Neural cell (in vitro differentiated cells): ENCODE measurements at regions not wholly inside any gene's neighbourhood (a gene's known extent, or its start where the extent isn't known, plus 50 kb on each side); places are given as distances from the start of the nearest gene placed in this dataset.

Experiments used
- H2AFZ ChIP-seq: fragments of 200-600, 300-800 bp; sonication (generic), shearing (Covaris generic); 2 replicates; pipeline ENCODE4 v1.6.0; 2014; ENCODE audit warnings: low read depth, mild to moderate bottlenecking, antibody characterized with exemption, low read length, moderate library complexity
- H3F3A ChIP-seq: fragments of 200-600 bp; shearing (Covaris generic); 2 replicates; pipeline ENCODE4 v1.6.1; 2016; ENCODE audit warnings: mild to moderate bottlenecking, moderate library complexity, mixed read lengths, antibody characterized with exemption, low read length; ENCODE audit not compliant: insufficient read depth, poor library complexity, severe bottlenecking
- H3K27ac ChIP-seq: fragments of 200-600, 300-800 bp; sonication (generic), shearing (Covaris generic); 2 replicates; pipeline ENCODE4 v1.5.1; 2014; ENCODE audit warnings: mild to moderate bottlenecking, low read length, moderate library complexity
- H3K27me3 ChIP-seq: fragments of 300-800, 200-600 bp; sonication (generic), shearing (Covaris generic); 2 replicates; pipeline ENCODE4 v1.6.0; 2014; ENCODE audit warnings: mild to moderate bottlenecking, low read depth, low read length, moderate library complexity; ENCODE audit not compliant: insufficient read depth
- H3K36me3 ChIP-seq: fragments of 300-800, 200-600 bp; sonication (generic), shearing (Covaris generic); 2 replicates; pipeline ENCODE4 v1.5.1; 2014; ENCODE audit warnings: mild to moderate bottlenecking, antibody characterized with exemption, low read length, moderate library complexity; ENCODE audit not compliant: insufficient read depth
- H3K4me2 ChIP-seq: fragments of 300-800, 200-600 bp; sonication (generic), shearing (Covaris generic); 2 replicates; pipeline ENCODE4 v1.6.0; 2014; ENCODE audit warnings: mild to moderate bottlenecking, low read length
- H3K4me3 ChIP-seq: fragments of 300-800, 200-600 bp; sonication (generic), shearing (Covaris generic); 2 replicates; pipeline ENCODE4 v1.5.1; 2014; ENCODE audit warnings: mild to moderate bottlenecking, low read length, moderate library complexity
- H3K79me2 ChIP-seq: fragments of 200-600 bp; shearing (Covaris generic); replicated peaks from 2 replicates; pipeline ENCODE4 v1.6.0; 2014; ENCODE audit warnings: mild to moderate bottlenecking, low read length, moderate library complexity; ENCODE audit not compliant: insufficient read depth
- H3K9ac ChIP-seq: fragments of 300-800, 200-600 bp; sonication (generic), shearing (Covaris generic); 2 replicates; pipeline ENCODE4 v1.6.1; 2016; ENCODE audit warnings: mild to moderate bottlenecking, low read length, mixed read lengths
- H3K9me2 ChIP-seq: fragments of 200-600 bp; shearing (Covaris generic); 2 replicates; pipeline ENCODE4 v1.6.1; 2016; ENCODE audit warnings: mild to moderate bottlenecking, low read length, mixed read lengths; ENCODE audit not compliant: insufficient read depth
- H3K9me3 ChIP-seq: fragments of 200-600, 300-800 bp; sonication (generic), shearing (Covaris generic); 2 replicates; pipeline ENCODE4 v1.6.1; 2016; ENCODE audit warnings: mild to moderate bottlenecking, mixed run types, low read length, moderate library complexity, mixed read lengths
- H4K20me1 ChIP-seq: fragments of 200-600 bp; shearing (Covaris generic); 2 replicates; pipeline ENCODE4 v1.6.1; 2016; ENCODE audit warnings: mild to moderate bottlenecking, mixed run types; ENCODE audit not compliant: insufficient read depth
- EP300 ChIP-seq: fragments of 450-650 bp; conservative IDR thresholded peaks from 2 replicates; pipeline ENCODE4 v1.6.1; 2014; ENCODE audit warnings: antibody characterized with exemption, mild to moderate bottlenecking, moderate library complexity; ENCODE audit not compliant: poor library complexity, severe bottlenecking
- EZH2 ChIP-seq: fragments of 200-600, 300-800 bp; shearing (Covaris generic), sonication (generic); IDR thresholded peaks from 2 replicates; pipeline ENCODE4 v1.6.1; 2014; ENCODE audit warnings: antibody characterized with exemption, low read length, borderline replicate concordance, mild to moderate bottlenecking; ENCODE audit not compliant: insufficient read depth, poor library complexity, severe bottlenecking
- MXI1 ChIP-seq: fragments of 450-650 bp; conservative IDR thresholded peaks from 2 replicates; pipeline ENCODE4 v1.6.1; 2014; ENCODE audit warnings: antibody characterized with exemption, mild to moderate bottlenecking; ENCODE audit not compliant: poor library complexity, severe bottlenecking
- POLR2AphosphoS5 ChIP-seq: IDR thresholded peaks from 2 replicates; pipeline ENCODE4 v1.6.1; 2012
- RAD21 ChIP-seq: fragments of 450-650 bp; conservative IDR thresholded peaks from 2 replicates; pipeline ENCODE4 v1.6.1; 2014; ENCODE audit warnings: antibody characterized with exemption, mild to moderate bottlenecking, moderate library complexity
- SMC3 ChIP-seq: fragments of 450-650 bp; conservative IDR thresholded peaks from 2 replicates; pipeline ENCODE4 v1.6.1; 2014; ENCODE audit warnings: antibody characterized with exemption, mild to moderate bottlenecking, moderate library complexity; ENCODE audit not compliant: poor library complexity
- TAF1 ChIP-seq: IDR thresholded peaks from 2 replicates; pipeline ENCODE4 v1.6.1; 2012; ENCODE audit warnings: low read depth
- TF ChIP-seq, protein P1 (sequence below): fragments of 450-650 bp; IDR thresholded peaks from 2 replicates; pipeline ENCODE4 v1.5.1; 2014; ENCODE audit warnings: antibody characterized with exemption, mild to moderate bottlenecking, moderate library complexity; ENCODE audit not compliant: poor library complexity, severe bottlenecking
- TF ChIP-seq, protein P2 (sequence below): IDR thresholded peaks from 2 replicates; pipeline ENCODE4 v1.6.1; 2012; ENCODE audit warnings: borderline replicate concordance

- Histone ChIP-seq H3K9me3 (no peaks in the 10 kb centered on the region), H3K27me3 (no peaks in the 10 kb centered on the region), H3K79me2 (no peaks in the 10 kb centered on the region), H3K36me3 (no peaks in the 10 kb centered on the region), H3K9me2 (no peaks in the 10 kb centered on the region), H3F3A (no peaks in the 10 kb centered on the region), H3K4me3 (no peak overlapping the region), H3K9ac (no peak overlapping the region), H2AFZ (no peak overlapping the region), H4K20me1 (no peaks in the 10 kb centered on the region), H3K27ac (no peak overlapping the region), H3K4me2 (no peak overlapping the region)
- TF ChIP-seq POLR2AphosphoS5, result no peak
- TF ChIP-seq, protein P1, sequence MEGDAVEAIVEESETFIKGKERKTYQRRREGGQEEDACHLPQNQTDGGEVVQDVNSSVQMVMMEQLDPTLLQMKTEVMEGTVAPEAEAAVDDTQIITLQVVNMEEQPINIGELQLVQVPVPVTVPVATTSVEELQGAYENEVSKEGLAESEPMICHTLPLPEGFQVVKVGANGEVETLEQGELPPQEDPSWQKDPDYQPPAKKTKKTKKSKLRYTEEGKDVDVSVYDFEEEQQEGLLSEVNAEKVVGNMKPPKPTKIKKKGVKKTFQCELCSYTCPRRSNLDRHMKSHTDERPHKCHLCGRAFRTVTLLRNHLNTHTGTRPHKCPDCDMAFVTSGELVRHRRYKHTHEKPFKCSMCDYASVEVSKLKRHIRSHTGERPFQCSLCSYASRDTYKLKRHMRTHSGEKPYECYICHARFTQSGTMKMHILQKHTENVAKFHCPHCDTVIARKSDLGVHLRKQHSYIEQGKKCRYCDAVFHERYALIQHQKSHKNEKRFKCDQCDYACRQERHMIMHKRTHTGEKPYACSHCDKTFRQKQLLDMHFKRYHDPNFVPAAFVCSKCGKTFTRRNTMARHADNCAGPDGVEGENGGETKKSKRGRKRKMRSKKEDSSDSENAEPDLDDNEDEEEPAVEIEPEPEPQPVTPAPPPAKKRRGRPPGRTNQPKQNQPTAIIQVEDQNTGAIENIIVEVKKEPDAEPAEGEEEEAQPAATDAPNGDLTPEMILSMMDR, result no peak
- TF ChIP-seq MXI1, result no peak
- TF ChIP-seq EZH2, result no peak
- no peak for TF ChIP-seq RAD21
- no peak for TF ChIP-seq EP300
- no peak for TF ChIP-seq TAF1
- TF ChIP-seq SMC3, result no peak
- TF ChIP-seq, protein P2, sequence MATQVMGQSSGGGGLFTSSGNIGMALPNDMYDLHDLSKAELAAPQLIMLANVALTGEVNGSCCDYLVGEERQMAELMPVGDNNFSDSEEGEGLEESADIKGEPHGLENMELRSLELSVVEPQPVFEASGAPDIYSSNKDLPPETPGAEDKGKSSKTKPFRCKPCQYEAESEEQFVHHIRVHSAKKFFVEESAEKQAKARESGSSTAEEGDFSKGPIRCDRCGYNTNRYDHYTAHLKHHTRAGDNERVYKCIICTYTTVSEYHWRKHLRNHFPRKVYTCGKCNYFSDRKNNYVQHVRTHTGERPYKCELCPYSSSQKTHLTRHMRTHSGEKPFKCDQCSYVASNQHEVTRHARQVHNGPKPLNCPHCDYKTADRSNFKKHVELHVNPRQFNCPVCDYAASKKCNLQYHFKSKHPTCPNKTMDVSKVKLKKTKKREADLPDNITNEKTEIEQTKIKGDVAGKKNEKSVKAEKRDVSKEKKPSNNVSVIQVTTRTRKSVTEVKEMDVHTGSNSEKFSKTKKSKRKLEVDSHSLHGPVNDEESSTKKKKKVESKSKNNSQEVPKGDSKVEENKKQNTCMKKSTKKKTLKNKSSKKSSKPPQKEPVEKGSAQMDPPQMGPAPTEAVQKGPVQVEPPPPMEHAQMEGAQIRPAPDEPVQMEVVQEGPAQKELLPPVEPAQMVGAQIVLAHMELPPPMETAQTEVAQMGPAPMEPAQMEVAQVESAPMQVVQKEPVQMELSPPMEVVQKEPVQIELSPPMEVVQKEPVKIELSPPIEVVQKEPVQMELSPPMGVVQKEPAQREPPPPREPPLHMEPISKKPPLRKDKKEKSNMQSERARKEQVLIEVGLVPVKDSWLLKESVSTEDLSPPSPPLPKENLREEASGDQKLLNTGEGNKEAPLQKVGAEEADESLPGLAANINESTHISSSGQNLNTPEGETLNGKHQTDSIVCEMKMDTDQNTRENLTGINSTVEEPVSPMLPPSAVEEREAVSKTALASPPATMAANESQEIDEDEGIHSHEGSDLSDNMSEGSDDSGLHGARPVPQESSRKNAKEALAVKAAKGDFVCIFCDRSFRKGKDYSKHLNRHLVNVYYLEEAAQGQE, result no peak
Observed at GRCh38 chr13:91169321-91170050, 178.0 kb upstream of the MIR17HG start.

GRCh38 chr13:91172160-91172559 is 175.3 kb upstream of the MIR17HG start:
- peaks cover 3% of the 10 kb centered on the region for H3K9me3 ChIP-seq
- no peak overlapping the region for H3K9ac ChIP-seq
- no peak overlapping the region for H3K4me2 ChIP-seq
- H3F3A ChIP-seq, result no peaks in the 10 kb centered on the region
- no peak overlapping the region for H2AFZ ChIP-seq
- no peaks in the 10 kb centered on the region for H3K9me2 ChIP-seq
- H3K27ac ChIP-seq, result no peak overlapping the region
- H3K36me3 ChIP-seq, result no peaks in the 10 kb centered on the region
- H4K20me1 ChIP-seq, result no peaks in the 10 kb centered on the region
- H3K4me3 ChIP-seq, result no peak overlapping the region
- H3K79me2 ChIP-seq, result no peaks in the 10 kb centered on the region
- TF ChIP-seq EP300 (no peak), RAD21 (no peak), POLR2AphosphoS5 (no peak), TAF1 (no peak), EZH2 (no peak), SMC3 (no peak), MXI1 (no peak)
- TF ChIP-seq, protein P1, result no peak
- TF ChIP-seq, protein P2, result no peak
- H3K27me3 ChIP-seq, result no peaks in the 10 kb centered on the region
